Transverse colon (tissue), 4 donors: ENCODE measurements at regions not wholly inside any gene's neighbourhood (a gene's known extent, or its start where the extent isn't known, plus 50 kb on each side); places are given as distances from the start of the nearest gene placed in this dataset.

Experiments
- DNase-seq: peaks from one replicate; pipeline ENCODE4 v3.0.0-alpha.2; 2019
- H3K27ac ChIP-seq, 4 donors: fragments of 200-600 bp; sonication (generic); 2 replicates each; pipeline ENCODE4 v1.5.1; 2016 to 2018; ENCODE audit warnings: inconsistent platforms in 4 of 4
- H3K27me3 ChIP-seq: fragments of 200-600 bp; sonication (generic); 2 replicates; pipeline ENCODE4 v1.5.1; 2017; ENCODE audit warnings: inconsistent platforms
- H3K36me3 ChIP-seq, 4 donors: fragments of 200-600 bp; sonication (generic); 2 replicates each; pipeline ENCODE4 v1.5.1; 2017 to 2019; ENCODE audit warnings: inconsistent platforms in 4 of 4
- H3K4me1 ChIP-seq, 4 donors: fragments of 200-600 bp; sonication (generic); 2 replicates each; pipeline ENCODE4 v1.5.1; 2017 to 2020; ENCODE audit warnings: inconsistent platforms in 4 of 4
- H3K4me3 ChIP-seq, 4 donors: fragments of 200-600 bp; sonication (generic); 1 replicate in 1 of 4; 2 replicates in 3 of 4; pipeline versions ENCODE4 v1.5.1 to v1.6.1; 2017 to 2019; ENCODE audit warnings: inconsistent platforms in 4 of 4
- H3K9me3 ChIP-seq, 2 donors: fragments of 200-600 bp; sonication (generic); 2 replicates each; pipeline ENCODE4 v1.5.1; 2017 to 2019; ENCODE audit warnings: inconsistent platforms in 2 of 2
- EP300 ChIP-seq: sonication (generic); formaldehyde crosslinking; IDR thresholded peaks from one replicate; pipeline ENCODE4 v1.6.1; 2017; ENCODE audit warnings: antibody characterized with exemption, low read depth
- POLR2A ChIP-seq: fragments of 450-650 bp; IDR thresholded peaks from one replicate; pipeline ENCODE4 v1.6.1; 2016; ENCODE audit warnings: antibody characterized with exemption, mild to moderate bottlenecking, moderate library complexity
- POLR2AphosphoS5 ChIP-seq, 3 donors: sonication (generic); formaldehyde crosslinking; IDR thresholded peaks; one replicate each; pipeline ENCODE4 v1.6.1; 2016; ENCODE audit warnings: antibody characterized with exemption in 3 of 3
- WGBS, 2 donors: methylation state at CpG; one replicate each; pipeline ENCODE4 v1.1.5; 2018; ENCODE audit warnings: low coverage in 1 of 2; 5-methylcytosine and 5-hydroxymethylcytosine counted together
- in situ Hi-C, 4 donors: fragments of 200-750 bp; cut with MboI; loops; one replicate each; pipeline versions ENCODE4 v1.15.0 to v1.15.1; 2017; ENCODE audit warnings: low sequenced_read_pairs in 3 of 4, low pct_ligation_motif_present in 1 of 4, low pct_unique_long_range_greater_than_20kb in 1 of 4
- intact Hi-C: fragments of 100-400 bp; cut with DNase I; formaldehyde crosslinking; loops from one replicate; pipeline ENCODE4 v1.15.1; 2023; ENCODE audit warnings: low total_unique reads
- TF ChIP-seq, protein P1 (sequence below), 5 experiments: fragments of 200-600 bp in 3 of 5; fragments of 450-650 bp in 2 of 5; sonication (generic) in 3 of 5; IDR thresholded peaks; 1 replicate in 2 of 5; 2 replicates in 3 of 5; pipeline ENCODE4 v1.5.1; 2016 to 2017; ENCODE audit warnings: antibody characterized with exemption in 5 of 5, inconsistent platforms in 3 of 5, mild to moderate bottlenecking in 2 of 5, moderate library complexity in 1 of 5

GRCh38 chr16:55236655-55237054 is 87.3 kb upstream of the IRX6 start:
- WGBS, 2 donors, result 60% methylated on average over 5 of the region's 5 CpGs; no CpG with 5 or more reads in 1 of the 2 donors
- Histone ChIP-seq H3K27me3 (peaks cover 3% of the 10 kb centered on the region), H3K27ac (no peak overlapping the region), H3K9me3 (no peaks in the 10 kb centered on the region), H3K4me1 (no peaks in the 10 kb centered on the region), H3K4me3 (no peak overlapping the region), H3K36me3 (no peaks in the 10 kb centered on the region)
- in situ Hi-C loops (no loop called here), intact Hi-C loops (no loop called here)
- TF ChIP-seq POLR2AphosphoS5 (IDR thresholded peaks at IDR 0.05) (no peak), POLR2A (no peak), EP300 (no peak)
- TF ChIP-seq, protein P1, sequence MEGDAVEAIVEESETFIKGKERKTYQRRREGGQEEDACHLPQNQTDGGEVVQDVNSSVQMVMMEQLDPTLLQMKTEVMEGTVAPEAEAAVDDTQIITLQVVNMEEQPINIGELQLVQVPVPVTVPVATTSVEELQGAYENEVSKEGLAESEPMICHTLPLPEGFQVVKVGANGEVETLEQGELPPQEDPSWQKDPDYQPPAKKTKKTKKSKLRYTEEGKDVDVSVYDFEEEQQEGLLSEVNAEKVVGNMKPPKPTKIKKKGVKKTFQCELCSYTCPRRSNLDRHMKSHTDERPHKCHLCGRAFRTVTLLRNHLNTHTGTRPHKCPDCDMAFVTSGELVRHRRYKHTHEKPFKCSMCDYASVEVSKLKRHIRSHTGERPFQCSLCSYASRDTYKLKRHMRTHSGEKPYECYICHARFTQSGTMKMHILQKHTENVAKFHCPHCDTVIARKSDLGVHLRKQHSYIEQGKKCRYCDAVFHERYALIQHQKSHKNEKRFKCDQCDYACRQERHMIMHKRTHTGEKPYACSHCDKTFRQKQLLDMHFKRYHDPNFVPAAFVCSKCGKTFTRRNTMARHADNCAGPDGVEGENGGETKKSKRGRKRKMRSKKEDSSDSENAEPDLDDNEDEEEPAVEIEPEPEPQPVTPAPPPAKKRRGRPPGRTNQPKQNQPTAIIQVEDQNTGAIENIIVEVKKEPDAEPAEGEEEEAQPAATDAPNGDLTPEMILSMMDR (IDR thresholded peaks at IDR 0.05), result no peak
- DNase-seq, result no peak

DNA sequence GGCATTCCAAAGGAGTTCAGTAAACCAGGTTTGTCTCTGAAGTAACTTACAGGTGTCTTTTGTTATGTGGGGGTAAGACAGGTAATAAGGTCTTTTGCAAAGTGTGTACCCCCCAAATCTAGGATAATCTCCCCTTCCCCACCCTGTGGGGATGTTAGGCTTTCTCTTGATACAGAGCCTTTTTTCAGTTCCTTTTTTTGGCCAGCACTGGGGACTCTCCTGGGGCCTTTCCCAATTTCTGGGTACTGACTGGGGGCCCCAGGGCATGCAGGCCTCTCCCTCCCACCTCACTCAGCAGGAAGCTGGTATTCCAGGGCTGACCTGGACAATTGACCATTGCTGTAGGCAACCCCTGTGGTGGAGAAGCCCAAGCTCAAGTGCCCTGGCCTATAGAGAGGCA is 84.3 kb upstream of the IRX6 start:
- Histone ChIP-seq H3K4me1 (no peaks in the 10 kb centered on the region), H3K27ac (no peak overlapping the region), H3K9me3 (no peaks in the 10 kb centered on the region), H3K27me3 (peaks cover 10% of the 10 kb centered on the region), H3K36me3 (no peaks in the 10 kb centered on the region), H3K4me3 (no peak overlapping the region)
- intact Hi-C loops, result no loop called here
- in situ Hi-C loops, result no loop called here
- no peak for TF ChIP-seq POLR2A
- TF ChIP-seq EP300, result no peak
- TF ChIP-seq, protein P1 (IDR thresholded peaks at IDR 0.05), result no peak
- TF ChIP-seq POLR2AphosphoS5 (IDR thresholded peaks at IDR 0.05), result no peak
- DNase-seq, result no peak

GRCh38 chr16:55240888-55241287 is 83.1 kb upstream of the IRX6 start:
- Histone ChIP-seq H3K9me3 (no peaks in the 10 kb centered on the region), H3K36me3 (no peaks in the 10 kb centered on the region), H3K27me3 (peaks cover 10% of the 10 kb centered on the region), H3K4me1 (no peaks in the 10 kb centered on the region), H3K27ac (no peak overlapping the region), H3K4me3 (no peak overlapping the region)
- TF ChIP-seq, protein P1 (IDR thresholded peaks at IDR 0.05), result no peak
- no peak for TF ChIP-seq POLR2A
- in situ Hi-C loops (no loop called here), intact Hi-C loops (no loop called here)
- WGBS, 2 donors, result 83 to 100% methylated on average over 2 to 7 of the region's 7 CpGs
- no peak for DNase-seq

DNA sequence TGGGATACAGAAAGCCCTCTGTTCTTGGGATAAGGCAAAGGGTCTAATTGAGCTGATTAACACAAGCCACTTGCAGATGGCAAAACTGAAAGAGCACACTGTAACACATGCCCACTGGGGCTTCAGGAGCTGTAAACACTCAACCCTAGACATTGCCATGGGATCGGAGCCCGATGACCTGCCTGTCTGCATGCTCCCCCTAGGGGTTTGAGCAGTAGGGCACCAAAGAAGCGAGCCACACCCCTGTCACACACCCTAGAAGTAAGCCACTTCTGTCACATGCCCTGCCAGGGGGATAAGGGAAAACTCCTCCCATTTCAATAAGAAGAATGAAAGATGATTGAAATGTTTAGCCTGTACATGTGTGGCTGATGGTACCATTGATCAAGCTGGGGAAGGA is 81.3 kb upstream of the IRX6 start:
- Histone ChIP-seq H3K4me3 (no peak overlapping the region), H3K36me3 (no peaks in the 10 kb centered on the region), H3K4me1 (no peaks in the 10 kb centered on the region), H3K9me3 (no peaks in the 10 kb centered on the region), H3K27me3 (peaks cover 10% of the 10 kb centered on the region), H3K27ac (no peak overlapping the region)
- in situ Hi-C loops, result no loop called here
- intact Hi-C loops, result no loop called here
- DNase-seq, result no peak
- 67% methylated on average over 3 of the region's 3 CpGs; no CpG with 5 or more reads in 1 of the 2 donors for WGBS, 2 donors
- TF ChIP-seq, protein P1 (IDR thresholded peaks at IDR 0.05), result no peak
- no peak for TF ChIP-seq POLR2AphosphoS5 (IDR thresholded peaks at IDR 0.05)
- TF ChIP-seq EP300, result no peak
- TF ChIP-seq POLR2A, result no peak
